NCI-H2107 treated with DMSO at 0.1 percent for 48 hours (cell line): ENCODE measurements at regions not wholly inside any gene's neighbourhood (a gene's known extent, or its start where the extent isn't known, plus 50 kb on each side); places are given as distances from the start of the nearest gene placed in this dataset.
"Not testable (repeated sequence)": the region's sequence is repeated elsewhere in the genome, so short reads cannot be mapped to it uniquely, and the experiment has no call there.

Experiments
- DNase-seq: peaks from one replicate; lab custom pipeline; 2025; ENCODE audit not compliant: unreplicated experiment; lab: John Stamatoyannopoulos, UW

DNA sequence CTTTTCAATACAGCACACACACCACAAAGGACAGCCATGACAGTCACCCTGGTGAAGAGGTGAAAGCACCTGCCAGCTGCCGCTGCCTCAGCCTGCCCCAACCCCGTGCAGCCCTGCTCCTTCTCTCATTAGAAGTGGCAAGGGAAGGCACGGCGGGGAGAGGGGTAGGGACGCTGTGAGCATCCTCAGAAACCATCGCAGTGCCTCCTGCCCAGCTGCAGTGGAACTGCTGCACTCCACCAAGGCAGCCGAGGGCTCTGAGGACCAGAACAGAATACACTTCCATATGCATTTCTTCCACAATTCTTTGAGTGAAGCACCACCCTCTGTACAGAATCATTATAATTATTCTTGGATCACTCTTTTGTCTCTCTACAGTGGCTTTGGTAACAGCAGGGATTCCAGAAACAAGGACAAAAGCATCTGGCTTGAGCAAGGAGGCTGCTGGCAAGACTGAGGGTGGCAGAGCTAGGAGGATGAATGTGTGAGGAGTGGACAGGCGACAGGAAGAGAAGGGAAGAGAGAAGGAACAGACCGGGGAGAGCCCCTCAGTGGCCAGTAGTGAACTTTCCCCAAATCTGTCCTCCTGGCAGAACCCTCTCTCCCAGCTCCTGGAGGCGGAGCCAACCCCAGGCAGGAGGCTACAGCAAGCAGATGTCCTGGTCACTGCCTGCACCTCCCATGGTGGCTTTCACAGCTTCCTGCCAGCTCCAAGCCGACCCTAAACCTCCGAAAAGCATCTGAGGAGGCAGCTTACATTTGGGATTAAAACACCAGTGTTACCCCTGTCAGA lies 73.2 kb downstream of the MTNR1A start:
- DNase-seq: no peak

GRCh38 chr4:186475202-186475601 lies 80.2 kb downstream of the MTNR1A start:
- no peak for DNase-seq

DNA sequence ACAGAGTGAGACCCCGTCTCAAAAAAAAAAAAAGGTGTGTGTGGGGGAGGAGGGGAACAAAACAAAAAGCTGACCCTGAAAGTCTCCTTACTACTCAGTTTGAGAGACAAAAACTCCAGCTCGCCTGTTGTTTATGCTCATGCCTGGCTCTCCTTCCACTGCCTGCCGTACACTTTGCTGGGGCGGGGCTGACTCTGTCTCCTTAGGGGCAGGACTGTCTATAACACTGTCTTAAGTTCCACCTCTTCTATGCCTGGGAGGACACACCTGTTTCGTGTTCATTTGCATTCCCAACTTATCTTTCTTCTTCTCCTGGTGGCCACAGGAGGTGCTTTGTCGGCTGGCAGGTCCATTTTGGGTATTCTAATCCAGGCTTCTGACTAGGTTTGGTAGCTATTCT lies 81.4 kb downstream of the MTNR1A start:
- no peak for DNase-seq

GRCh38 chr4:186472948-186473347 lies 82.4 kb downstream of the MTNR1A start:
- no peak for DNase-seq

GRCh38 chr4:186471441-186471840 lies 83.9 kb downstream of the MTNR1A start:
- no peak for DNase-seq

- no peak for DNase-seq
Observed at GRCh38 chr4:186458050-186458449, 97.3 kb downstream of the MTNR1A start.

GRCh38 chr4:186451982-186452381 lies 103.4 kb downstream of the MTNR1A start:
- DNase-seq: no peak

DNA sequence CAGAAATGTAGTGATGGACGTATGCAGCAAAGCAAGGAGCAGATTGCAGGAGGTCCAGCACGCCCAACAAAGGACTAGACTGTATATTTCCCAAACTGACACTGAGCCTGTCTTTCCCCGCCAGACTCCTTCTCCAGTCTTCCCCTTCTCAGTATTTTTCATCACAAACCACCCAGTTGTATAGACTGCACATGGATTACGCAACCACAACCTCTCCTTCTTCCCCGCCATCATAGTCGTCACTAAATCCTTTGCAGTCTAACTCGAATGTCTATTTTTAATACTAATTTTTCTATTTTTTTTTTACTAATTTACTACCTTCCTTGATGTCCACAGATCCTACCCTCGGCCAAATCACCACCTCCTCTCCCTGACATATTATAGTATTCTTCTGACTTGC lies 105.4 kb downstream of the MTNR1A start:
- DNase-seq: no peak

DNA sequence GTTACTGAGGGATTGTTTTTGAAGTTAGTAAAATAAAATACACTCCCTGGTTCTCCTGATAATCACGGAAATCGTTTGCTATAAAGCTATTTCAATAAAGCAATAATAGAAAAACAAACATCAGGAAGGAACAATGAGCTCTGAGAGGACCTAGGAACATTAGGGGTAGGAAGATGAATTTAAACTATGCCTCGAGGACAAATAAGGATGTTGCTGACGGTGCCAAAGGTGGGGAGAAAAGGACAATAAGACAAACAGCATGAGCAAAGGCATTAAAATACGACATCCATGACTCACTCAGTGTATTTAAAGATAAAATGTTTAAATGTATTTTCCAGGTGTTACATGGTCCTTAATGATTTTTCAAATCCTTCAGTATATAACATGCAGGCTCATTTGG lies 110.3 kb downstream of the MTNR1A start:
- DNase-seq: no peak

DNA sequence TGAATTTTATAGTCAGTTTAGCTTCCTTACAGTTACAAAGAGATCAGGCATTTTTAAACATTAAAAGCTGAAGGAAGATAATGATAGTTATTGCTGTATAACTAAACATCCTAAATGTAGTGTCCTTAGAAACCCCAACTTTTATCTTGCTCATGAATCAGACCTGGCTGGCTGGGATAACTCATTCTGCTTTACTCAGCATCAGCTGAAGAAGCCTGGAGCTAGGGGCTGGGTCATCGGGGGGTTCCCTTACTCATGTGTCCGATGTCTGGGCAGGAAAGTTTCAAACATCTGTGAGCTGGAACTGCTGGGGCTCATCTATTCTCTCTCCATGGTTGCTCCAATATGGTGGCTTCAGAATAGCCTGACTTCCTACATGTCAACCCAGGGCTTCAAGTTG lies 113.9 kb downstream of the MTNR1A start:
- no peak for DNase-seq

- no peak for DNase-seq
Observed at GRCh38 chr4:186428481-186428880, 126.9 kb downstream of the MTNR1A start.

DNA sequence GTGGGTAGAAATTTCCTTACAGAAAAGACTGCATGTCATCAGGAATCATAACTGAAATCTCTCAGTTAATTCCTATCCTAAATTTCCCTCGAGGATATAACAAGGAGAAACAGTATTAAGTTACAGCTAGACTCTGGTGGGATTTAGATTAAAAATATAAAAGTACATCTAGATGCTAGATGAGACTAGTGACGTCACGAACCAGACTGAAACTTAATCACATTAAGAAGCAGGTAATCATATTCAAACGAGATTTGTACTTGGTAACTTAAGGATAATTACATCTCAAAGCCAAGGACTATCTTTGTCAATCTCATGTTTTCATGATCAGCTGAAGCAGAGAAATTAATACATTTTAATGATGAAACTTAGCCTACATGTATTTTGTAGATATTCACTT lies 130.6 kb downstream of the MTNR1A start:
- DNase-seq: no peak

GRCh38 chr4:186422296-186422695 lies 133.1 kb downstream of the MTNR1A start:
- DNase-seq: no peak

- DNase-seq: no peak
Observed at GRCh38 chr4:186416451-186417060, 138.8 kb downstream of the MTNR1A start.

DNA sequence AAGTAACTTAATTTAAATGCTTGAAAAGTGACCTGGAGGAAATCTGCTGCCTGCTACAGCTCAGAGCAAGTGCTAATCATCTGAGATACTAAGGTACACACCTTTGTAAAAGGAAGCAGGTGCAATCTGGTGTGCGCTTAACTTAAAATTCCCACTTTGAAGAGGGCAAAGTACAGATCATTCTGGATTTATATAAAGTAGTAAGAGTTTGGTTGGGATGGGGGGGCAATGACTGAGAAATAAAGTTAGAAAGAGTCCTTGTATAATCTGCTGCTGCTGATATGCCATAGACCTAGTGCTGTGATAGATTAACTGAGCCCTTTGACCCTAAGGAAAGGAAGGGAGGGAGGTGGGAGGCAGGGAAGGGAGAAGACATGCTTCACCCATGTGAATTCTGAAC lies 141.0 kb downstream of the MTNR1A start:
- DNase-seq: no peak

GRCh38 chr4:186405957-186406356 lies 140.0 kb downstream of the F11 start:
- no peak for DNase-seq

- no peak for DNase-seq
Observed at GRCh38 chr4:186404562-186405134, 138.7 kb downstream of the F11 start.

GRCh38 chr4:186400676-186401075 lies 134.7 kb downstream of the F11 start:
- no peak for DNase-seq

- no peak for DNase-seq
Observed at GRCh38 chr4:186392017-186392416, 126.0 kb downstream of the F11 start.

DNA sequence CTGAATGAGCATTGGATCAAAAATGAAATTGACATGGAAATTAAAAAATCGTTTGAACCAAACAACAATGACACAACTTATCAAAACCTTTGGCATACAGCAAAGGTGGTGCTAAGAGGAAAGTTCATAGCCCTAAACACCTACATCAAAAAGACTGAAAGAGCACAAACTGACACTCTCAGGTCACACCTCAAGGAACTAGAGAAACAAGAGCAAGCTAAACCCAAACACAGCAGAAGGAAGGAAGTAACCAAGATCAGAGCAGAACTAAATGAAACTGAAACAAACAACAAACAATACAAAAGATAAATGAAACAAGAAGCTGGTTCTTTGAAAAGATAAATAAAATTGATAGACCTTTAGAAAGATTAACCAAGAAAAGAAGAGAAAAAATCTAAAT lies 118.3 kb downstream of the F11 start:
- DNase-seq: not testable (repeated sequence)

GRCh38 chr4:186368281-186368680 lies 102.3 kb downstream of the F11 start:
- DNase-seq: no peak

DNA sequence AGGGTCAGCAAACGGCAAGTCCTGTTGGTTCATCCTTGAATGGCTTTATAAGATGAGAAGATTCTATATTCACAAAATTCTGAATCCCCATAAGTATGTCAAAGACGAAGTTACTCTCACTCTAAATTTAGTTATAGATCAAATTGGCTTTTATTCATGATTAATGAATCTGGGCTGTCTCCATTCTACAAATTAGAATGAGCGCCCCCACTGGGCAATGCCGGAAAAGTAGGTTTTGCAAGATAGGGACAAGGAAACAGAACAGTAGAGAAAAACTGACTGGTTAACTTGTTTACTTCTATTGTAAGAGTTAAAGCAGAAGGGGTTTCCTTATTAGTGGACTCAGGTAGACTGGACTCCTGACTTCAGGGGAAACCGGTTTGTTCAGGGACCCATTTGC lies 100.3 kb downstream of the F11 start:
- DNase-seq: no peak
